IPS DF 19.7 (cell line): ENCODE measurements at regions not wholly inside any gene's neighbourhood (a gene's known extent, or its start where the extent isn't known, plus 50 kb on each side); places are given as distances from the start of the nearest gene placed in this dataset.

Source experiments
- DNase-seq: peaks from one replicate; pipeline ENCODE4 v3.0.0-alpha.2; 2013; ENCODE audit warnings: low read depth, low spot score

DNA sequence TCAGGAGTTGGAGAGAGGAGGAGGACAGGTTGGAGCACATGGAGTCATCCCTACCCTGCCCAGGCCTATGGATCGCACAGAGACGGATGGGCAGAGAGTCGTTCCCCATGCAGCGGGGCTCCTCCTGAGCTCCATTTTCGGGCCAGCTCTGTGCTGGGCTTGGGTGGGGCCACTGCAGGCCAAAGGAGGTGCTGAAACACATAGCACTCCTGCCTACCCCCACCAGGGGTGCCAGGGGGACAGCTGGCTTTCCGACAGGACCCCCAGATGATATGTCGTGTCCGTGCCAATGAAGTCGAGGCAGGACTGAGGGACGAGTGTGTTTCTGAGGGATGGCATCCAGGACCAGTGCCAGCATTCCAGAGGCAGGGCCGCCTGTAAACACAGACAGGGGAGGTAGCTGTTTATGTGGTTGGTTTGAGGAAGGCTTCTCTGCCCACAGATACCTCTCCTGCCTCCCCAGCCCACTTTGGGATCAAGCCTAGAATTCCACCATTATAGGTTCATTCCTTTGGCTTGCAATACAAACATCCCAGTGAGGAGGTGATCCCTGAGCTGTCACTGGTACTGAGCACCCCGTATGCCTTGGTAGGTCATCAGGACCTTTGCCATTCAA, 116.6 kb downstream of the GLI2 start:
- DNase-seq = no peak

DNA sequence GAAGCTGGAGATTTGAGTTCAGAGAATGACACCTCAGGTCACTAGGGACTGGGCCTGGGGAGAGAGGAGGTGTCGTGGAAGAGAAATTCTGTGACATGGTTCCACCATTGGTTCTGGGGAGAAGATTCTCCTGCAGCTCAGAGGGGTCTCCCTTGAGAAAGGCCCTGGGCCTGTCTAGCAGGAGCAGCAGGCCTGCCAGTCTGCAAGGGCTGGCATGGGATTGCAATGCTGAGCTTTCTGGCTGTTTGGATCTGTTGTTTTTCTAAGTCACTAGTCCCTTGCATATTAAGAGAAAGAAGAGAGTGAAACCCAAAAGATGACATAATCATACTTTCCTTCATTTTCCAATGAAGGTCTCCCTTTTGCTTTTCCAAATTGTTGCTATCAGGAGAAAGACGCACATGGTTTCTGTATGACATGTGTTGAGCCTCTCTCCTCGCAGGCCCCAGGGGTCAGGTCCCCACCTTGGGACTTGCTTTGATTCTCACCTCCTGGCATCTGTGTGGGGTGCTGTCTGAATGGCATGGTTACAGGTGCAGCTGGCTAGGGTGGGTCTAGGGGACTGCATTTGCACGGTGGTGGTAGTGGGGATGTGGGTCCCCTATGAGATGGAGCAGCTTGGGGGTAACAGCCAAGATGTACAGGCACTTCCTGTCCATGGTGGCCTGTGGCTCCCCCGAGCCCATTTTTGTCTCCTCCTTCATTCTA, 117.8 kb downstream of the GLI2 start:
- DNase-seq = no peak

DNA sequence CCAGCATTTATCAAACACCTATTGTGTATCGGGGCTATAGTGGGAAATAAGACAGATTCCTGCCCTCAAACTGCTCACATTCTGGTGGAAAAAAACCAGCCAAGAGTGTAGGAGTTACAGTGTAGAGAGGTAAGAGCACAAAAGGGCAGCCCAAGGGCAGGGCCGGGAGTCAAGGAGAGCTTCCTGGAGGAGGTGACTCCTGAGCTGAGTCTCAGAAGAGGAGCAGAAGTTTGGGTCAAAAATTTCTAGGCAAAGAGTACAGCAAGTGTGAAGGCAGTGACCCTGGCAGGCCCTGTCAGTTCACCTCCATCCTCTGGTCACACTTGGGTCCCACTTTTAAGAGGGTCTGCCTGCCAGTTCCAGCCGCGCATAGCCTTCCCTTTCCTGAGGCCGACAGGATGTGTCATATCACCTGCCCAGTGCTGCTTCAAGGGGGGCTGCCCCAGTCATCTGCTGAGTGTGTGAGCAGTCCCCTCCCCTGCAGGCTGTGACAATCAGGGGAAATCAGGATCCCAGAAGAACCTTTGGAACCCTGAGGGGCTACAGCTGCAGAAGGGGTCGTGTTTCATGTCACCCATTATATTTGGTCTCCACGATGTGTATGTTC, 118.4 kb downstream of the GLI2 start:
- DNase-seq = no peak

DNA sequence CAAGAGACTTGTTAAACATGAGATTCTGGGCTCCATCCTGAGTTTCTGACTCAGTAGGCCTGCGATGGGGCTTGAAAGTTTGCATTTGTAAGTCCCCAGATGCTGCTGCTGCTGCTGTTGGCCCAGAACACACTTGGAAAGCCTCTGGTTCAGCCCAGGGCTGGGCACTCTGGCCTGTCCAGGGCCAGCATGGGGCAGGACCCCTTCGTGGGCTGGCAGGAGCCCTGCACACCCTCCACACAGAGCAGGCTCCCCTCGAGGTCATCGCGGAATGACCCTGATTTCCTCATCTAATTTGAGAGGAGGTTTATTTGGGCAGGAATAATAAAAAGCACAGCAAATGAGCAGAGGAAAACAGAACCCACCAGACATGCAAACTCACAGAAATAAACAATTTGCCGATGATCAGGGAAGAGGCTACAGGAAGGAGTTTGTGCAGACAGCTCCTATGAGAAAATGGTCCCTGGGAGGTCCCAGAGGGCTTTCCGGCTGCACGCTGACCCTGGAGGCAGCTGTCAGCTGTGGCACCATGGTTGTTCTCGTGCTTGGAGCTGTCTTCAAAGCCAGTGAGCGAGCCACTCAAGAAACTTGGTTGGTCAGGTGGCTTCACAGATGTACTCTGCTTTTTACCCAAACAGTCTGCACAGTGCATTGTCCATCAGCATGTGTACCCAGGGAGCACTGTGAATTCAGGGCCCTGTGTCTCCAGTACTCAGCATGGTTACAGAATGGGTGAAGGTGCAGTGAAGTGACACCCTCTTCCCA, 119.3 kb downstream of the GLI2 start:
- DNase-seq = no peak

DNA sequence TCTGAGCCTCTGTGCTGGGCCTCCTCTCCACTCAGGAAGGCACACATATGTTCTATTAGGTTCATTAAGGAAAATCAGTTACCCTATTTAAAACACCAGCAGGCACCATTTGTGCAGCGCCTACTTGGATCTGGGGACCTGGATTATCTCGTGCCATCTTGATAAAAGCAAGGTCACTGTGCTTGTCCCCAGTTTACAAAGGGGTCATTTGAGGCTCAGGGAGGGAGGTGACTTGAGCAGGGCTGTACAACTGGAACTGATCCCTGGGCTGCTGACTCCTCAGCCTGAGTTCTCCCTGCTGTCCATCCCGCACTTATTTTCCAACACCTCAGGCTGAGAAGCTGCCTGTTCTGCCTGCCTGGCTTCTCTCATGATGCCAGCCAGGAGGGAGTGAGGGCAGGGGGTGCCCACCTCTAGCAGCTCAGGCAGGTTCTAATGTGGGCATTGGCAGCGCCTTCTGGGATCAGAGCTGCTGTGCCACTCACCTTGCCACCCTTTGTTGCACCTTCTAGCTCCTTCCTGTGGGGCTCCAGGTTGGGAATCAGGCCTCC, 120.3 kb downstream of the GLI2 start:
- no peak for DNase-seq

DNA sequence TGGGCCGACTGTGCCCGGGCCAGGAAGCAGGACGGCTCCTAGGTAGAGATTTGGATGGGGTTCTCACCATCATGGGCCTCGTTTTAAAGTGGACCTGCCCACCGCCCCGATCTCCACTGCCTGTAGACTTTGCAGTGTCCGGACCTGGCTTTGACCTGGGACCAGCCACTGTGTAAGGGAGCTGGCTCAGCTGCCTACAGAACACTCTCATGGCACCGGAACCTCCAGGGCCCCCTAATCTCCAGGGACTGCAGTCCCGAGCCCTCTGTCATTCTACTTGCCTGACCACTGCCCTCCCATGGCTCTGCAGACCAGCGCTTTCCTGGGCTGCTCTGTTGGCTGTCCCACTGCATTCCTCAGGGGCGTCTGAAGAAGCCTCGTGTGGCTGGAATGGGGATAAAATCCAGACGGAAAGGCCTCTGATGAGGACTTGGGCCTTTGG, 120.8 kb downstream of the GLI2 start:
- peak; percentile 47 for DNase-seq

DNA sequence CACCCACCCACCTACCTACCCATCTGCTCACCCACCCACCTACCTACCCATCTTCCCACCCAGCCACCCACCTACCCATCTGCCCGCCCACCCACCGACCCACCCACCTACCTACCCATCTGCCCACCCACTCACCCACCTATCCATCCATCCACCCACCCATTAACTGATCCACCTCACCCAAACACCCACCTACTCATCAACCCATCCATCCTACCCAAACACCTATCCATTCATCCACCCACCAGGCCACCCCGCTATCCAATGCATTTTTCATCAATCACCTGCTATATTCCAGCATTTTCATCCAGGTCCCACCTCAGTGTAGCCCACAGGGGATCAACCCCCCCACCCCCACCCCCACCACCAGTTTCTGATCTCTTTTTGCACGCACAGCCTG, 121.8 kb downstream of the GLI2 start:
- no peak for DNase-seq

DNA sequence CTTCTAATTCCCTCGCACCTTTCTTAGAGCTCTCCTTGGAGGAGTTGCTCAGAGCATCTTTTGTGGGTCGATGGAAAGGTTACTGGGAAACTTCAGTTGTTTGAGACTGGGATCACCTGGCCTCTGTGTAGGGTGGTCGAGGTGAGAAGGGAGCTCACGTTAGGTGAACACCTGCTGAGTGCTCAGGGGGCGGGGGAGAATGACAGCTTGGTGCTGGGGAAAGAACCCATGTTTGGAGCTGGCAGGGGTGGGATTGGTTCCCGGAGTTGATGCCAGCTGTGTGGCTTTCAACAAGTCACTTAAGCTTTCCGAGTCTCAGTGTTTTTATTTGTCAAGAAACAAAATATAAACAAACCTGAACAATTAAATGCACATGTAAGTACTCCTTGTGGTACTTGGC, 122.3 kb downstream of the GLI2 start:
- no peak for DNase-seq

DNA sequence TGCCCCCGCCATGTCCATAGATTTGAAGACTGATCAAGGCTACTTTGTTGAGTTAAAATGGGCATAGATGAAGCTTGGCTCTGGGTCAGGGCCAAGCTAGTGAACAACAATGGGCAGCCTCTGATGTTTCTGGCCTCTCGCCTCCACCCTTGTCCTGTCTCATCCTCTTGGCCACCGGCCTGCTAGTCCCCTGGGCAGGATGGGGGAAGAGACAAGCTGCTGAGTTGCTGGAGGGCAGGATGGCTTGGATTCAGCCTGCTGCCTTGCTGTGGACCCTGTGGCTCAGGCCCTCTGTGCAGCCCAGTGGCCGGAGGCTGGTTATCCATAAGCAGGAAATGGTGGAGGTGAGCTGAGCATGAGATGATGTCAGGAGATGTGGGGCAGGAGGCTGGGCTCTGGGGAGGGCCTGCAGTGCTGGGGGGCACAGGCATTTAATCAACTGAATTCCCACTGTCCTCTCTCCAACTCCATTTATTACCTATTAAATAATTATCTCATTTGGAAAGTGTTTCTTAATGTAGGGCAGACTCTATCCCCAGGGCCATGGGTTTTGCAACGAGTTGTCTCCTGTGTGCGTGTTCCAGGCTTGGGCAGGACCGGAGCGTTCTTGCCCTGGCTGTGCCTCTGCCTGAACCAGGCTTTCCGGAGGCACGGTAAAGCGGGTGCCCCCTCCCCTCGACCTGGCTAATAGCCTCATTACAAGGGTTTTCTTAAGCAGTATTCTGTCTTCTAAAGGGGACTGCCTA, 122.9 kb downstream of the GLI2 start:
- no peak for DNase-seq

DNA sequence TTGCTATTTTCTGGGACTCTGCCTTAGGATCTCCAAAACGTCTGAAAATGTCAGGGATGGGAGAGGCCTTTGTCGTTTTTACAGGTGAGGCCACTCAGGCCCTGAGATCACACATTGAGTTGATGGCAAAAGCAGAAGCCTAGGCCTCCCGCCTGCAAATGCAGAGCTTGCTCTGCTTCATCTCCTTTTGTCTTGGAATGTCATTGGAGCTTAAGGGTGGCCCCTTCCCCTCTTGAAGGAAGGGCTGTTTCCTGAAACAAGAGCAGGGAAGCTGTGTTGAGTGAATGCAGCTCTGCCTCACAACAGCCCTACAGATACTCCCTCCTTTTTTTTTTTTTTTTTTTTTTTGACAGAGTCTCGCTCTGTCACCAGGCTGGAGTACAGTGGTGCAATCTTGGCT, 123.5 kb downstream of the GLI2 start:
- DNase-seq = peak; percentile 61

DNA sequence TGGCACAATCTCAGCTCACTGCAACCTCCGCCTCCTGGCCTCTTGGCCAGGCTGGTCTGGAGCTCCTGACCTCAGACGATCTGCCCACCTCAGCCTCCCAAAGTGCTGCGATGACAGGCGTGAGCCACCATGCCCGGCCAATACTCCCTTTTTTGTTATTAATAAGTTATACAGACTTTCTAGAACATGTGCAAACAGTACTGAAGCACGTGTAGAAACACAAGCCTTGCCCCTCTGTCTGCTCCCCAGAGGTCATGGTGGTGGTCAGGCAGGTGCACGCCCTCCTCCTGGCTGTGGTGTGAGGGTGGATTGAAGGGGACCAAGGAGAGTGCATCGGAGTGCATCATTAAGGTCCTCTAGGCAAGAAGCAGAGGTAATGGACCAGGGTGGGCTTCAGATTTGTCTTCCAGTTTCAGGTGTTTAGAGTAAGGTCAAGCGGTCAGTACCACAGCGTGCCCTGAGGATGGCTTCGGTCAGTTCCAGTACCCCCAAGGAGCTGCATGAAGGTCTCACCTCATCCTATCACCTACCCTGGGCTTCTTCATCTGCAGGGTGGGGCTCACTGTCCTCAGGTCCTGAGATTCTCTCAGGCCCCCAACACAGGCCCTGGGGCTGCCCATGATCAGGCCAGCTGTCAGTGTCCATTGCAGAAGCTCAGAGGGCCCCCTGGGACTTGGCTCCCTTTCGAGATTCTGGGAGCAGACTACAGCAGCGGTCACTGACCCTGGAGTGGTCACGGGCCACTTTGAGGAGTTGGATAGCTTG, 124.3 kb downstream of the GLI2 start:
- no peak for DNase-seq

DNA sequence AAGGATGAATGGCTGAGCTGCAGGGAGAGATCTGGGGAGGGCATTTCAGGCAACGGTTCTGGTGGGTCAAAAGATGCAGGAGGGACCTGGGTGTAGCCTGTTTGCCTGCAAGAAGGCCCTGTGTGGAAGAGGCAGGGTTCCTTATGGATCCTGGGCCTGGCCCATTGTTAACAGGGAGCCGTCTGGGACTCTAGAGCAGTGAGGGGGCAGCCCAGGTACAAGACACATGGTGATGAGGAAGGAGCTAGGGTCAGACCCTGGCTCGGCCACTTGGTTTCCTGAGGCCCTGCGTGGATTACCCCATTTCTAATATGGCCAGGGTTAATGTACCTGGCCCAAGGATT, 124.9 kb downstream of the GLI2 start:
- DNase-seq = no peak

DNA sequence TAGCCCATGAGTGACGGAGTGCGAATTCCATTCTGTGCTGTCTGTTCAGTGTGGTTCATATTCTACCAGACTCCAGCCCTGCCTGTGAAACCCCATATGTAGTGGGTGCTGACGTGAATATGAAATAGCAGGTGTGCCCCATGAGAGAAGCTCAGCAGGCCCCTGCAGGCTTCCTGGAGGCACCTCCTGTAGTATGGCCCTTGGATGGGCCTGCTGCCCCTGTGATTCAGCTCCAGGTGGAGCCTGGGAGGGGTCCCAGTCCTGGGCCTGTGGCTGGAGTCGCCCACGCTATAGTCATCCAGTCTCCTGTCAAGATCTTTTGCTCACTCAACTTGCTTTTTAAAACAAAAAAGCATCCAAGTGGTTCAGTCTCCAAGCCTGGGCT, 125.5 kb downstream of the GLI2 start:
- no peak for DNase-seq

DNA sequence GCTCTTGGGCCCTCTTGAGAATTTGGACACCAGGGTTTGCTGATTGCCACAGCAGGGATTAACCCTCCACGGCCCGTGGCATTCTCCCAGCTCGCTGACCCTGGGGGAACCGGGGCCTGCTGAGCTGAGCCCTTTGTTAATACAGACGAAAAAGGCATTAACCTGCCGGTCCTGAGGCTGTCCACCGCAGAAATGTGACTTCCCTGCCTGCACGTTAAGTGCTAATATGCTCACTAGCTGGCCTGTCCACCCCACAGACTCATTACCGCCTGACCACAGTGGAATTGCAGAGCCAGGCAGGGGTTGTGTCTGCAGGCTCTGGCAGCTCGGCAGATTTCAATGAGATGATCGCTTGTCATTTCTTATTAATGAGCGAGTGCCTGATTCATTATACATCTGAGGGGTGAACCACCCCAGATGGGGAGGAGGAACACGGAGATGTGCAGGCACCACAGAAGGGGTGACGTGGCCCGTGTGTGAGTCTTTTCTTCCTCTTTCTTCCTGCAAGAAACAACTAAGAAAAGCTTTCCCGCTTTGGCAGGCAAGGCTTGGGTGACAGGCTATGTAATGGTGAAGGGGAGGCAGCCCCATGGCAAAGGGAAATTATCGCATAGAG, 126.0 kb downstream of the GLI2 start:
- no peak for DNase-seq

DNA sequence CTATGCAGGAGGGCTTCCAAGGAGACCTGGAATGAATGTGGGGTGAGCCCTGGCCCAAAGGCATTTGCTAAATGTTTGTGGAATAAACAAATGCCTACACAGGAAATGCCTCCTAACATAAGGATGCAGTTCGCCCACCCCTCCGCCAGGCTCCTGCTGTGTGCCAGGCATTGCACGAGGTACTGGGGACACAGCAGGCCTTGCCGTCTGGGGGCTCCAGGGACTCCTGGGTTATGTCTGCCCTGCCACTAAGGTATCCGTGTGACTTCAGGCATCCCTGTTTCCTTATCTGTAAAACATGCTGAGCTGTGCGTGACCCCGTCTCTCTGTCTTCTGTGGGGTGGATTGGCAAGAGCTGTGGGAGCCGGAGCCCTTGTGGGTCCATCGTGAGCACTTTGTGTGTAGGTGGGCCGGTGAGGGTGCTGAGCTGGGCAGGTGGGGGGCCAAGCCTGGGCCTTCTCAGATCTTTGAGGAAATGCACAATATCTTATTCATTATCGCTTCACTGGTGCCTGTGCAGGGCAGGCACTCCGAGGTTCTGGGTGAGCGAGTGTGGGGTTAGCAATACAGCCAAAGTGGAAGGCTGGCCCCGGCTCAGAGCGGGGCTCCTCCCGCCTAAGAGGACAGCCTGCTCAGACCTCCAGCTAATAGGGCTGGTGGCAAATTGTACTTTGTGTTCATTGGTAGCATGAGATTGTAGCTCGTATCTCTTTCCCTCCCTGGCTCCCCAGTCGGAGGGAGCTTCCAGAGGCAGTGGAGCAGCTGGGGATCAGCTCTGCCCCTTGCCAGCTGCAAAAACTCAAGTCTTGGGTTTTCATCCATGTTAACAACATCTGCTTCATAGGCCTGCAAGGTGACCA, 126.8 kb downstream of the GLI2 start:
- DNase-seq = no peak

DNA sequence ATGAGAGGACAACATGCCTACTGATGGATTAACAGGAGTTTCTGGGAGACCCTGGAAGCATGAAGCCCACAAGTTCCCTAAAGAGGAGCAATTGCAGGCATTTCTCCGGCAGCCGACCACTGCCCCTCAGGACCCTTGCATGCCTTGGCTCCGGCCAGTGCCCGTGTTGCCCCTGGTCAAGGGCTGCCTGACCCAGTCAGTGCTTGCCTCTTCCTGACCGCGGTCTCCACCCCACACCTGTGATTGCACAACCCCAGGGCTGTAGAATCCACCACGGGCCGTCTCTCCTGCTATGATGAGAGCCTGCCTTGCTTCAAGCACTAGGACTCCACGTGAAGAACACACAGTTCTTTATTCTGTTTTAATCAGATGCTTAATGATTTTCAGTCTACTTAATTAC, 127.5 kb downstream of the GLI2 start:
- no peak for DNase-seq

DNA sequence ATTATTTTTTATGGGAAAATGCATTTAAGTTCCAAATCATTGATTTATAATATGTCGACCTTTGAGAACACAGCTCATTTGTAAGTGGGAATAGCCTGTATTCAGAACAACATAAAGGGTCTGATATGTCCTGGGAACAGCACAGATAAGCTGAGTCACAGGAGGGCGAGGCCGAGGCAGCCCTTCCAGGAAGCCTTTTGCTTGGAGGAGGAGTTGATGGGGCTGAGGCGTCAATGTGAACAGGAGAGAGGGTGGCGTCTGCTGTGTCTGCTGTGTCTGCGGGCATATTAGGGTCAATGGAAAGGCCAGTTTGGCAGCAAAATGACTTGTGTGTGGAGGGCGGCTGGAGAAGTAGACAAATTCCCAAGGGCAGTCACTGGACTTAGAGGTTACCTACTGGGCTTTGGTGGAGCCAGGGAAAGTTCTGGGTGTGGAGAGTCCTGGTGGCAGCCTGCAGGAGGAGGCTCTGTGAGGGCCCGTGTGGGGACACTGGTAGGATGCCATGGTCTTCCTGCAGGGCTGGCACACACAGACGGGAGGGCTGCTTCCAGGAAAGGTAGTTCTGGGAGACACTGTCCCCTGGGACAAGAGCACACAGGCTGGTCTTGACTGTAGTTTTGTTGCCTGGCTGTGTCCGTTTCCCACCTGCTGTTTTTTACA, 128.1 kb downstream of the GLI2 start:
- no peak for DNase-seq

DNA sequence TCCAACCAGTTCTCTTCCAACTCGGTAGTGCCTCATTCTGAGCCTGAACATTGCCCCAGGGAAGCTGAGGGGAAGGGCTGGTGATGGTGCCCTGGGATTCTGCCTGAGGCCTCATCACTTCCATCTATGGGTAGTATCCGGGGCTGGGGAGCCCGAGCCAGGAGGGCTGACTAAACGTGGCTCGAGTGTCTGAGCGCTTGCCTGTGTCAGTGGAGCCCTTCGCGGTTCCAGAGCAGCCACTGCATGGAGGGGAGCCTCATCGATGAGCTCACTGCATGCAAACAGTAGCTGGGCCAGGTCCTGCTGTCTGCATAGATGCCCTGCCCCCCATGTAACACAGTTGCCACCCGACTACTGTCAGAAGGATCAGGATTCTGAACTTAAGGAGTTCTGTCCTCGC, 129.3 kb downstream of the GLI2 start:
- no peak for DNase-seq

DNA sequence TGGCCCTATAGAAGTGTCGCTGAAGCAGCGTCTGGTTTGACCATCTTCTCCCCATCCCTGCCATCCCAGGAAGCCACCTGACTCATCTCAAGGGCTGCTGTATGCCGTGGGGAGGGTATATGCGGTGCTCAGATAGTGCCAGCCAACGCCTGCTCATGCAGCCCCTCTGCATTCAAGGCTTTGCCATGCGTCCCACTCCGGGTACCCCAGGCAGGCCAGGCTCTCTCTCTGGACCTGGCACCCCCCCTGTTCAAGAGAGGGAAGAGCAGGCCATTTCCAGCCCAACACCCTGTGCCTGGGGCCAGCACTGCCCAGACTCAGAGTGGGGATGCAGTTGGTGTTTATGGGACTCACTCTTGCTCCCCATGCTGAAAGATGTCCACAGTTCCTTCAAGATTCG, 130.0 kb downstream of the GLI2 start:
- no peak for DNase-seq
